ENCODE measurements at regions not wholly inside any gene's neighbourhood (a gene's known extent, or its start where the extent isn't known, plus 50 kb on each side); places are given as distances from the start of the nearest gene placed in this dataset.
"Not testable (repeated sequence)": the region's sequence is repeated elsewhere in the genome, so short reads cannot be mapped to it uniquely, and the experiment has no call there.

DNA sequence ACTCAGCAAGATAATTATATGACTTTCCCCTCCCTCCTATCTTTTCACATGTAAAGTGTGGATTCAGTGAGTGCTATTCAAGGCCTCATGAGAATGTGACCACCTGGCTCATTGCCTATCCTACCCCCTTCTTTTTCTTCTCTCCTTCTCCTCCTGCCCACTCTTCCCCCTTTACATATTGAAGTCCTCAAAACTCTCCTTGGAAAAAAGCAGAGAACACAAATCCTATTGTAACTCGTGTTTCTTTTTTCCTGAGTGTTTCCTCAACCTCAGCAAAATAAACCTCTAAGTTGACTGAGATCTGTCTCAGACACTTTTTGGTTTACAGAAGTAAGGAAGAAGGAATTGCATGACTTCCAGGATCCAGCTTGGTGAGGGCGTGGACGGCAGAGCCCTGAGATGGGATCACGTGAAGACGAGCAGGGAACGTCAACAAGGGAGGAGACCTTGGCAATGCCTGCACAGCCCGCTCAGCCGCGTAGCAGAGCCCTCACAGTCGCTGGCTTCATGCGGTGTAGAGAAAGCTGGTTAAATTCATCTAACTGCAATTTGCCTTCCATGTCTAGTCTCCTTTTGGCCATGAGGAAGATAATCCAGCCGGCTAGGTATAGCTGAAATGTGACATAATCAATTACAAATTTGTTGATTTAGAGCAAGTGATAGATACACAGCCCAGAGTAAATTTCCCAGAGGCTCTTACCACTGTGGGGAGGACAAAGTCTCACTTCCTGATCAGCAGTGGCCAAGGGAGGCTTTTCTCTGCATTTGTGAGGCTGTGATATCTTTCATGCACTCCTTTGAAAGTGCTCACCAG lies 75.7 kb downstream of the LYZL2 start:
- ChIA-PET CTCF (interaction anchor here (0.6 to 3.9 kb wide), 7 partner anchors 9 to 1824 kb away, joined by 3 to 18 read pairs (median 3); no protein-coding TSS in a partner anchor), POLR2A (interaction anchor here (0.8 kb wide), 1 partner anchor 9 kb away, joined by 3 read pairs; no protein-coding TSS in a partner anchor)
- peak in 2 of 3 donors; percentile 35 to 40 for DNase-seq
- Histone ChIP-seq H3K27me3 (replicated peaks in 2 of 5; ENCODE audit: control insufficient read depth in 4 of 5, insufficient read depth in 5 of 5, low read length in 4 of 5) (no peaks in the 10 kb centered on the region), H3K9me3 (ENCODE audit: control extremely low read depth in 1 of 5, control insufficient read depth in 4 of 5, insufficient read depth in 2 of 5, low read depth in 1 of 5, low read length in 4 of 5) (no peaks in the 10 kb centered on the region), H3K27ac (ENCODE audit: insufficient read depth in 1 of 2, low read depth in 1 of 2, low read length in 2 of 2, poor library complexity in 1 of 2, severe bottlenecking in 2 of 2) (peak overlapping the region in 1 of 2 experiments; percentile 73), H3K4me3 (ENCODE audit: control insufficient read depth in 1 of 7, extremely low read depth in 1 of 7, insufficient read depth in 4 of 7, low read depth in 2 of 7, low read length in 6 of 7) (peak overlapping the region in 3 of 7 experiments; percentile 30 to 63 (median 48)), H3K36me3 (ENCODE audit: control insufficient read depth in 4 of 4, insufficient read depth in 4 of 4, low read length in 3 of 4) (no peaks in the 10 kb centered on the region), H3K4me1 (ENCODE audit: control extremely low read depth in 1 of 4, control insufficient read depth in 4 of 4, insufficient read depth in 4 of 4, low read length in 3 of 4) (peaks cover 13 to 40% (median 24%) of the 10 kb centered on the region in 4 experiments)
- WGBS (ENCODE audit: insufficient coverage), result 76% methylated on average over 8 of the region's 12 CpGs

DNA sequence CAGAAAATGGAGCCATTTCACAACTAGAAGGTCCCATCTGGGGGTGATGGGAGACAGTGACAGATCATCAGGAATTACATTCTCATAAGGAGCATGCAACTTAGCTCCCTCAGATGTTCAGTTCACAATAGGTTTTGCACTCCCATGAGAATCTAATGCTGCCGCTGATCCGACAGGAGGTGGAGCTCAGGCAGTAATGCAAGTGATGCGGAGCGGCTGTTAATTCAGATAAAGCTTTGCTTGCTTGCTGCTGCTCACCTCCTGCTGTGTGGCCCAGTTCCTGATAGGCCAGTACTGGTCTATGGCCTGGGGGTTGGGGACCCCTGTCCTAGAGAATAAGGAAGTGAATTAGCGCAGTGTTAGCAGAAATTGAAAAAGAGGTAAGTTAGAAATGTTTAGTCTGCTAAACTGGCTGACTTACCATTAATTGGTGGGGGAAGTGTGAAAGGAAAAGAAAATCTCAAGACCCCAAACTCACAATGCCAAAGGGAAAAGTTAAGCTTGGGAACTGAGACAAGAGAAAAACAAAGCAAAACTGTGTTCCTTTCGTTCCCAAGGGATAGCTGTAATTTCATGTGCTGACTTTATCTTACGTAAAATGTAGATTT lies 76.4 kb downstream of the LYZL2 start:
- Histone ChIP-seq H3K4me3 (ENCODE audit: control insufficient read depth in 1 of 7, extremely low read depth in 1 of 7, insufficient read depth in 4 of 7, low read depth in 2 of 7, low read length in 6 of 7) (no peak overlapping the region), H3K36me3 (ENCODE audit: control insufficient read depth in 4 of 4, insufficient read depth in 4 of 4, low read length in 3 of 4) (no peaks in the 10 kb centered on the region), H3K4me1 (ENCODE audit: control extremely low read depth in 1 of 4, control insufficient read depth in 4 of 4, insufficient read depth in 4 of 4, low read length in 3 of 4) (peaks cover 13 to 40% (median 24%) of the 10 kb centered on the region in 4 experiments), H3K27me3 (replicated peaks in 2 of 5; ENCODE audit: control insufficient read depth in 4 of 5, insufficient read depth in 5 of 5, low read length in 4 of 5) (no peaks in the 10 kb centered on the region), H3K9me3 (ENCODE audit: control extremely low read depth in 1 of 5, control insufficient read depth in 4 of 5, insufficient read depth in 2 of 5, low read depth in 1 of 5, low read length in 4 of 5) (no peaks in the 10 kb centered on the region), H3K27ac (ENCODE audit: insufficient read depth in 1 of 2, low read depth in 1 of 2, low read length in 2 of 2, poor library complexity in 1 of 2, severe bottlenecking in 2 of 2) (peak overlapping the region in 1 of 2 experiments; percentile 73)
- peak; percentile 37 to 94 (median 86) for DNase-seq
- CTCF ChIA-PET, result interaction anchor here (0.9 to 3.9 kb wide), 4 partner anchors 11 to 38 kb away, joined by 3 to 15 read pairs (median 8); no protein-coding TSS in a partner anchor
- POLR2A ChIA-PET, result no interaction called here
- 20% methylated on average over 5 of the region's 7 CpGs for WGBS (ENCODE audit: insufficient coverage)

DNA sequence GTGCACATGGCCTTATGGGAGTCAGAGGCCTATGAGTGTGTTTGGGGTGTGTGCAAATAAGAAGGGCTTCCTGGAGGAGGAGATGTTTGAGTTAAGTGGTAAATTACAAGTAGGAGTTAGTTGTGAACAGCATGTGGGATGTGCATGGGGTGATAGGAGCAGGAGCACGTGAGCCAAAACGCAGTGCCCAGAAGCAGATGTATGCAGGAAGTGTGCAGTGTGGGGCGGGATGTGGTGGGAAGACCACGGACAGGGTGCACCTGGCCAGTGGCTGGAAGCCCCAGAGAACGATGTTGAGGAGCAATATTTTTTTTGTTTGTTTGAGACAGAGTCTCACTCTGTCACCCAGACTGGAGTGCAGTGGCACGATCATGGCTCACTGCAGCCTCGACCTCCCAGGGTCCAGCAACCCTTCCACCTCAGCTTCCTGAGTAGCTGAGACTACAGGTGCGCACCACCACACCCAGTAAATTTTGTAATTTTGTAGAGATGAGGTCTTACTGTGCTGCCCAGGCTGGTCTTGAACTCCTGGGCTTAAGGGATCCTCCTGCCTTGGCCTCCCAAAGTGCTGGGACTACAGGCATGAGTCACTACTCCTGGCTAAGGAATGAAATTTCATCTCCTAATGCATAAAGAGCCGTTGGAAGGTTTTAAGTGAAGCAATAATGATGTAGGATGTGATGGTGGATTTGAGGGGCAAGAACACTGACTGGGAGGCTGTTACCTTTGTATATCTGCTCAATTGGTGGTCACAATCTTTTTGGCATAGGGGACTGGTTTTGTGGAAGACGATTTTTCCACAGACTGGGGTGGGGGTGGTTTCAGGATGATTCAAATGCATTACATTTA lies 78.4 kb downstream of the LYZL2 start:
- no peaks in the 10 kb centered on the region for H3K9me3 ChIP-seq (ENCODE audit: control extremely low read depth in 1 of 5, control insufficient read depth in 4 of 5, insufficient read depth in 2 of 5, low read depth in 1 of 5, low read length in 4 of 5)
- H3K36me3 ChIP-seq (ENCODE audit: control insufficient read depth in 4 of 4, insufficient read depth in 4 of 4, low read length in 3 of 4), result no peaks in the 10 kb centered on the region
- ChIA-PET POLR2A (no interaction called here), CTCF (interaction anchor here (1.3 to 3.9 kb wide), 2 partner anchors 15 to 30 kb away, joined by 3 to 12 read pairs; no protein-coding TSS in a partner anchor)
- H3K27ac ChIP-seq (ENCODE audit: insufficient read depth in 1 of 2, low read depth in 1 of 2, low read length in 2 of 2, poor library complexity in 1 of 2, severe bottlenecking in 2 of 2), result peak overlapping the region in 1 of 2 experiments; percentile 70
- DNase-seq, result peak; percentile 71 to 98 (median 97)
- no peak overlapping the region for H3K4me3 ChIP-seq (ENCODE audit: control insufficient read depth in 1 of 7, extremely low read depth in 1 of 7, insufficient read depth in 4 of 7, low read depth in 2 of 7, low read length in 6 of 7)
- 23% methylated on average over 8 of the region's 10 CpGs for WGBS (ENCODE audit: insufficient coverage)
- no peaks in the 10 kb centered on the region for H3K27me3 ChIP-seq (replicated peaks in 2 of 5; ENCODE audit: control insufficient read depth in 4 of 5, insufficient read depth in 5 of 5, low read length in 4 of 5)
- peaks cover 13 to 44% (median 27%) of the 10 kb centered on the region in 4 experiments for H3K4me1 ChIP-seq (ENCODE audit: control extremely low read depth in 1 of 4, control insufficient read depth in 4 of 4, insufficient read depth in 4 of 4, low read length in 3 of 4)

DNA sequence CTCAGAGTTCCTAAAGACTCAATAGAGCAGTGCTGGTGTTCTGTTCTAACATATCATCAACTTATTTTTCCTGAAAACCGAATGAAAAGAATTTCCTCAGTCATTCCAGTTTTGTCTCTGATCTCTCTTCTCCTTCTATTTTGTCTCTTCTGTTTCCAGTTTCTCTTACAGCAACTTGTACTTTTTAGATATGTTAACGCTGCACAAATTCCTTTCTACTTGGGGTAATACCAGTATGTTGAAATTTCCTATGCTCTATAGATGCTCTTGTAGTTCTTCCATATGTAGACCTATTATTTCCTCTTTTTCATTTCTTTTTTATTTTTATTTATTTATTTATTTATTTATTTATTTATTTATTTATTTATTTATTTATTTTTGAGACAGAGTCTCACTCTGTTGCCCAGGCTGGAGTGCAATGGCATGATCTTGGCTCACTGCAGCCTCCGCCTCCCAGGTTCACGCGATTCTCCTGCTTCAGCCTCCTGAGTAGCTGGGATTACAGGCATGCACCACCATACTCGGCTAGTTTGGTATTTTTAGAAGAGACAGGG lies 80.3 kb downstream of the LYZL2 start:
- H3K36me3 ChIP-seq (ENCODE audit: control insufficient read depth in 4 of 4, insufficient read depth in 4 of 4, low read length in 3 of 4); H3K27me3 ChIP-seq (replicated peaks in 2 of 5; ENCODE audit: control insufficient read depth in 4 of 5, insufficient read depth in 5 of 5, low read length in 4 of 5); H3K9me3 ChIP-seq (ENCODE audit: control extremely low read depth in 1 of 5, control insufficient read depth in 4 of 5, insufficient read depth in 2 of 5, low read depth in 1 of 5, low read length in 4 of 5); POLR2A ChIA-PET; H3K4me3 ChIP-seq (ENCODE audit: control insufficient read depth in 1 of 7, extremely low read depth in 1 of 7, insufficient read depth in 4 of 7, low read depth in 2 of 7, low read length in 6 of 7); DNase-seq; H3K27ac ChIP-seq (ENCODE audit: insufficient read depth in 1 of 2, low read depth in 1 of 2, low read length in 2 of 2, poor library complexity in 1 of 2, severe bottlenecking in 2 of 2): not testable (repeated sequence)
- CTCF ChIA-PET, result interaction anchor here (0.9 kb wide), 1 partner anchor 32 kb away, joined by 4 read pairs; no protein-coding TSS in a partner anchor
- H3K4me1 ChIP-seq (ENCODE audit: control extremely low read depth in 1 of 4, control insufficient read depth in 4 of 4, insufficient read depth in 4 of 4, low read length in 3 of 4), result peaks cover 8 to 30% (median 23%) of the 10 kb centered on the region in 4 experiments
- WGBS (ENCODE audit: insufficient coverage), result 98% methylated on average over 5 of the region's 6 CpGs

DNA sequence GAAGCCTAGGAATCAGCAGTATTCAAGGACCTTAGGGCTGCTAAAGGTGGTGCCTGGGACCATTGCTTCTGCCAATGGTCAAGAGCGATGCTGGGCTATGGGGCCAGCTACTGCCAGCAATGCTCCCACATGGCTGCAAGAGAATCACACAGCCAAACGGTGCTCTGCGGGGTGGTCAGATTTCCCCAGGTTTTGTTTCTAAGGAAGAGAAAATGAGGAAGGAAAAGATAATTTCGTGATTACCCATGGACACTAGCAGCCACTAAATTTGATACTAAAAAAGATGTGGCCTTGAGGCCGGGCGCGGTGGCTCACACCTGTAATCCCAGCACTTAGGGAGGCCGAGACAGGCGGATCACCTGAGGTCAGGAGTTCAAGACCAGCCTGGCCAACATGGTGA lies 83.0 kb downstream of the LYZL2 start:
- no peaks in the 10 kb centered on the region for H3K36me3 ChIP-seq (ENCODE audit: control insufficient read depth in 4 of 4, insufficient read depth in 4 of 4, low read length in 3 of 4)

DNA sequence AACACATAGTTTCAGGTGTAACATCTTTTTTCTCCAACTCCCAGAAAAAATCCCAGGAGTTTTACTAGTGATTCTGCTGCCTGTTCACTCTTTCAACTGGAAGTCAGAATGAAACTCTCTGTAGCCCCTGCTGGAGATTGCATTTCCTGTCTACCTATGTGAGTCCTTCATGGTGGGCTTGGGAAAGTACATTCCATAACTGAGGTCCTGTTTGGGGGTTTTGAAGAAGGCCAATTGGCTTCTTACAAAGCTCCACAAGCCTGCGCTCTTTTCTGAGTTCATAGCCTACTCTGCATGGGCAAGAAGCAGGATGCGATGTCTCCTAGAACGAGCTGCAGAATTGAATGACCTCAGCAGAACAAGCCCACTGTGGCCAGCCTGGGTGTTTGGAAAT lies 86.7 kb downstream of the LYZL2 start:
- H3K36me3 ChIP-seq (ENCODE audit: control insufficient read depth in 4 of 4, insufficient read depth in 4 of 4, low read length in 3 of 4), result no peaks in the 10 kb centered on the region
- H3K4me1 ChIP-seq (ENCODE audit: control extremely low read depth in 1 of 4, control insufficient read depth in 4 of 4, insufficient read depth in 4 of 4, low read length in 3 of 4), result peaks cover 2 to 29% (median 20%) of the 10 kb centered on the region in 4 experiments
- H3K27ac ChIP-seq (ENCODE audit: insufficient read depth in 1 of 2, low read depth in 1 of 2, low read length in 2 of 2, poor library complexity in 1 of 2, severe bottlenecking in 2 of 2), result no peak overlapping the region
- no peaks in the 10 kb centered on the region for H3K27me3 ChIP-seq (replicated peaks in 2 of 5; ENCODE audit: control insufficient read depth in 4 of 5, insufficient read depth in 5 of 5, low read length in 4 of 5)
- peak overlapping the region in 1 of 7 experiments; percentile 13 for H3K4me3 ChIP-seq (ENCODE audit: control insufficient read depth in 1 of 7, extremely low read depth in 1 of 7, insufficient read depth in 4 of 7, low read depth in 2 of 7, low read length in 6 of 7)
- ChIA-PET POLR2A (no interaction called here), CTCF (interaction anchor here (0.6 to 2.8 kb wide), 7 partner anchors 9 to 128 kb away, joined by 3 to 15 read pairs (median 5); no protein-coding TSS in a partner anchor)
- no peak for DNase-seq
- WGBS (ENCODE audit: insufficient coverage), result 100% methylated on average over 1 of the region's 3 CpGs
- no peaks in the 10 kb centered on the region for H3K9me3 ChIP-seq (ENCODE audit: control extremely low read depth in 1 of 5, control insufficient read depth in 4 of 5, insufficient read depth in 2 of 5, low read depth in 1 of 5, low read length in 4 of 5)

More for the DNA sequence above, 83.0 kb downstream of the LYZL2 start:
- Histone ChIP-seq H3K4me1 (ENCODE audit: control extremely low read depth in 1 of 4, control insufficient read depth in 4 of 4, insufficient read depth in 4 of 4, low read length in 3 of 4) (peaks cover 2 to 31% (median 21%) of the 10 kb centered on the region in 4 experiments), H3K9me3 (ENCODE audit: control extremely low read depth in 1 of 5, control insufficient read depth in 4 of 5, insufficient read depth in 2 of 5, low read depth in 1 of 5, low read length in 4 of 5) (no peaks in the 10 kb centered on the region), H3K4me3 (ENCODE audit: control insufficient read depth in 1 of 7, extremely low read depth in 1 of 7, insufficient read depth in 4 of 7, low read depth in 2 of 7, low read length in 6 of 7) (no peak overlapping the region), H3K27me3 (replicated peaks in 2 of 5; ENCODE audit: control insufficient read depth in 4 of 5, insufficient read depth in 5 of 5, low read length in 4 of 5) (no peaks in the 10 kb centered on the region), H3K27ac (ENCODE audit: insufficient read depth in 1 of 2, low read depth in 1 of 2, low read length in 2 of 2, poor library complexity in 1 of 2, severe bottlenecking in 2 of 2) (no peak overlapping the region)
- WGBS (ENCODE audit: insufficient coverage), result 0% methylated on average over 2 of the region's 9 CpGs
- DNase-seq, result no peak
- POLR2A ChIA-PET, result no interaction called here
- CTCF ChIA-PET, result interaction anchor here (0.8 to 2.9 kb wide), 5 partner anchors 10 to 57 kb away, joined by 3 to 9 read pairs (median 8); no protein-coding TSS in a partner anchor
